ENCODE measurements at regions not wholly inside any gene's neighbourhood (a gene's known extent, or its start where the extent isn't known, plus 50 kb on each side); places are given as distances from the start of the nearest gene placed in this dataset.

GRCh38 chr2:129324349-129324748 lies 655.1 kb upstream of the RAB6C start:
- Histone ChIP-seq H3K27ac (no peak overlapping the region), H3K36me3 (no peaks in the 10 kb centered on the region), H3K4me3 (no peak overlapping the region), H3K9me3 (no peaks in the 10 kb centered on the region), H3K27me3 (no peaks in the 10 kb centered on the region), H3K4me1 (no peaks in the 10 kb centered on the region)
- DNase-seq: no peak
- TF ChIP-seq, protein P1, sequence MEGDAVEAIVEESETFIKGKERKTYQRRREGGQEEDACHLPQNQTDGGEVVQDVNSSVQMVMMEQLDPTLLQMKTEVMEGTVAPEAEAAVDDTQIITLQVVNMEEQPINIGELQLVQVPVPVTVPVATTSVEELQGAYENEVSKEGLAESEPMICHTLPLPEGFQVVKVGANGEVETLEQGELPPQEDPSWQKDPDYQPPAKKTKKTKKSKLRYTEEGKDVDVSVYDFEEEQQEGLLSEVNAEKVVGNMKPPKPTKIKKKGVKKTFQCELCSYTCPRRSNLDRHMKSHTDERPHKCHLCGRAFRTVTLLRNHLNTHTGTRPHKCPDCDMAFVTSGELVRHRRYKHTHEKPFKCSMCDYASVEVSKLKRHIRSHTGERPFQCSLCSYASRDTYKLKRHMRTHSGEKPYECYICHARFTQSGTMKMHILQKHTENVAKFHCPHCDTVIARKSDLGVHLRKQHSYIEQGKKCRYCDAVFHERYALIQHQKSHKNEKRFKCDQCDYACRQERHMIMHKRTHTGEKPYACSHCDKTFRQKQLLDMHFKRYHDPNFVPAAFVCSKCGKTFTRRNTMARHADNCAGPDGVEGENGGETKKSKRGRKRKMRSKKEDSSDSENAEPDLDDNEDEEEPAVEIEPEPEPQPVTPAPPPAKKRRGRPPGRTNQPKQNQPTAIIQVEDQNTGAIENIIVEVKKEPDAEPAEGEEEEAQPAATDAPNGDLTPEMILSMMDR (IDR thresholded peaks at IDR 0.05): no peak
- WGBS, 2 donors: 66 to 88% methylated on average over 2 of the region's 2 CpGs
- no peak for ATAC-seq
- no peak for FAIRE-seq
- intact Hi-C loops (cut with DNase I): no loop called here

- H3K4me3 ChIP-seq: no peak overlapping the region
- no peaks in the 10 kb centered on the region for H3K36me3 ChIP-seq
- H3K4me1 ChIP-seq: no peaks in the 10 kb centered on the region
- intact Hi-C loops (cut with DNase I): no loop called here
- H3K27me3 ChIP-seq: no peaks in the 10 kb centered on the region
- TF ChIP-seq, protein P1 (IDR thresholded peaks at IDR 0.05): no peak
- FAIRE-seq (no peak), DNase-seq (no peak), ATAC-seq (no peak)
- no peaks in the 10 kb centered on the region for H3K9me3 ChIP-seq
- 94 to 95% methylated on average over 2 of the region's 2 CpGs for WGBS, 2 donors
- H3K27ac ChIP-seq: no peak overlapping the region
Measured at GRCh38 chr2:129325151-129325550, 654.3 kb upstream of the RAB6C start.

- DNase-seq (no peak), FAIRE-seq (no peak), ATAC-seq (no peak)
- Histone ChIP-seq H3K27me3 (no peaks in the 10 kb centered on the region), H3K4me3 (no peak overlapping the region), H3K4me1 (no peaks in the 10 kb centered on the region), H3K36me3 (no peaks in the 10 kb centered on the region), H3K27ac (no peak overlapping the region), H3K9me3 (no peaks in the 10 kb centered on the region)
- WGBS, 2 donors: 74 to 85% methylated on average over 4 of the region's 4 CpGs
- TF ChIP-seq, protein P1 (IDR thresholded peaks at IDR 0.05): no peak
- intact Hi-C loops (cut with DNase I): no loop called here
Measured at GRCh38 chr2:129329574-129329973, 649.9 kb upstream of the RAB6C start.

GRCh38 chr2:129330504-129330903 lies 649.0 kb upstream of the RAB6C start:
- Histone ChIP-seq H3K9me3 (no peaks in the 10 kb centered on the region), H3K27me3 (no peaks in the 10 kb centered on the region), H3K27ac (no peak overlapping the region), H3K4me3 (no peak overlapping the region), H3K36me3 (no peaks in the 10 kb centered on the region), H3K4me1 (no peaks in the 10 kb centered on the region)
- intact Hi-C loops (cut with DNase I): no loop called here
- 69 to 79% methylated on average over 2 of the region's 2 CpGs for WGBS, 2 donors
- DNase-seq: no peak
- FAIRE-seq: no peak
- no peak for ATAC-seq
- TF ChIP-seq, protein P1 (IDR thresholded peaks at IDR 0.05): no peak

GRCh38 chr2:129331638-129332037 lies 647.8 kb upstream of the RAB6C start:
- Histone ChIP-seq H3K9me3 (no peaks in the 10 kb centered on the region), H3K27me3 (no peaks in the 10 kb centered on the region), H3K4me3 (no peak overlapping the region), H3K36me3 (no peaks in the 10 kb centered on the region), H3K4me1 (no peaks in the 10 kb centered on the region), H3K27ac (no peak overlapping the region)
- ATAC-seq: no peak
- 80 to 94% methylated on average over 7 of the region's 7 CpGs for WGBS, 2 donors
- no peak for DNase-seq
- TF ChIP-seq, protein P1 (IDR thresholded peaks at IDR 0.05): no peak
- FAIRE-seq: no peak
- intact Hi-C loops (cut with DNase I): no loop called here

Measured in pancreas (tissue), 10 donors.